ENCODE measurements at regions not wholly inside any gene's neighbourhood (a gene's known extent, or its start where the extent isn't known, plus 50 kb on each side); places are given as distances from the start of the nearest gene placed in this dataset.

- TF ChIP-seq POLR2A (IDR thresholded peaks at IDR 0.05): no peak
- TF ChIP-seq, protein P1, sequence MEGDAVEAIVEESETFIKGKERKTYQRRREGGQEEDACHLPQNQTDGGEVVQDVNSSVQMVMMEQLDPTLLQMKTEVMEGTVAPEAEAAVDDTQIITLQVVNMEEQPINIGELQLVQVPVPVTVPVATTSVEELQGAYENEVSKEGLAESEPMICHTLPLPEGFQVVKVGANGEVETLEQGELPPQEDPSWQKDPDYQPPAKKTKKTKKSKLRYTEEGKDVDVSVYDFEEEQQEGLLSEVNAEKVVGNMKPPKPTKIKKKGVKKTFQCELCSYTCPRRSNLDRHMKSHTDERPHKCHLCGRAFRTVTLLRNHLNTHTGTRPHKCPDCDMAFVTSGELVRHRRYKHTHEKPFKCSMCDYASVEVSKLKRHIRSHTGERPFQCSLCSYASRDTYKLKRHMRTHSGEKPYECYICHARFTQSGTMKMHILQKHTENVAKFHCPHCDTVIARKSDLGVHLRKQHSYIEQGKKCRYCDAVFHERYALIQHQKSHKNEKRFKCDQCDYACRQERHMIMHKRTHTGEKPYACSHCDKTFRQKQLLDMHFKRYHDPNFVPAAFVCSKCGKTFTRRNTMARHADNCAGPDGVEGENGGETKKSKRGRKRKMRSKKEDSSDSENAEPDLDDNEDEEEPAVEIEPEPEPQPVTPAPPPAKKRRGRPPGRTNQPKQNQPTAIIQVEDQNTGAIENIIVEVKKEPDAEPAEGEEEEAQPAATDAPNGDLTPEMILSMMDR (IDR thresholded peaks at IDR 0.05): no peak
- TF ChIP-seq EP300 (IDR thresholded peaks at IDR 0.05): no peak
Measured at GRCh38 chr10:62627983-62628382, 176.5 kb upstream of the ADO start.

All from tibial nerve (tissue), 4 donors.